ENCODE measurements at regions not wholly inside any gene's neighbourhood (a gene's known extent, or its start where the extent isn't known, plus 50 kb on each side); places are given as distances from the start of the nearest gene placed in this dataset.

- H3K4me3 ChIP-seq (ENCODE audit: low read depth, low read length) = no peak overlapping the region
Observed at GRCh38 chr6:156282087-156282486, 495.1 kb upstream of the ARID1B start.

GRCh38 chr6:156281266-156281665 is 495.9 kb upstream of the ARID1B start:
- DNase-seq = no peak
- Histone ChIP-seq H3K27me3 (replicated peaks) (no peaks in the 10 kb centered on the region), H3K4me3 (ENCODE audit: low read depth, low read length) (no peak overlapping the region), H3K27ac (no peak overlapping the region), H3K36me3 (replicated peaks) (no peaks in the 10 kb centered on the region)
- no peak for TF ChIP-seq CTCF (IDR thresholded peaks at IDR 0.05; ENCODE audit: low read depth, low read length, missing control alignments)
- in situ Hi-C loops (cut with HindIII; ENCODE audit: low pct_ligation_motif_present, low sequenced_read_pairs) = no loop called here

More at GRCh38 chr6:156282087-156282486, 495.1 kb upstream of the ARID1B start:
- Histone ChIP-seq H3K36me3 (replicated peaks) (no peaks in the 10 kb centered on the region), H3K27ac (no peak overlapping the region), H3K27me3 (replicated peaks) (no peaks in the 10 kb centered on the region)
- in situ Hi-C loops (cut with HindIII; ENCODE audit: low pct_ligation_motif_present, low sequenced_read_pairs) = no loop called here
- DNase-seq = no peak
- TF ChIP-seq CTCF (IDR thresholded peaks at IDR 0.05; ENCODE audit: low read depth, low read length, missing control alignments) = no peak

GRCh38 chr6:156280065-156280464 is 497.1 kb upstream of the ARID1B start:
- H3K27me3 ChIP-seq (replicated peaks) = no peaks in the 10 kb centered on the region
- in situ Hi-C loops (cut with HindIII; ENCODE audit: low pct_ligation_motif_present, low sequenced_read_pairs) = no loop called here
- no peak for DNase-seq
- no peak overlapping the region for H3K4me3 ChIP-seq (ENCODE audit: low read depth, low read length)
- TF ChIP-seq CTCF (IDR thresholded peaks at IDR 0.05; ENCODE audit: low read depth, low read length, missing control alignments) = no peak
- no peaks in the 10 kb centered on the region for H3K36me3 ChIP-seq (replicated peaks)
- H3K27ac ChIP-seq = no peak overlapping the region

GRCh38 chr6:156279261-156279969 is 497.8 kb upstream of the ARID1B start:
- TF ChIP-seq CTCF (IDR thresholded peaks at IDR 0.05; ENCODE audit: low read depth, low read length, missing control alignments) = no peak
- Histone ChIP-seq H3K4me3 (ENCODE audit: low read depth, low read length) (no peak overlapping the region), H3K27ac (no peak overlapping the region), H3K36me3 (replicated peaks) (no peaks in the 10 kb centered on the region), H3K27me3 (replicated peaks) (no peaks in the 10 kb centered on the region)
- no peak for DNase-seq
- in situ Hi-C loops (cut with HindIII; ENCODE audit: low pct_ligation_motif_present, low sequenced_read_pairs) = no loop called here

GRCh38 chr6:156273065-156273711 is 504.0 kb upstream of the ARID1B start:
- no peak for TF ChIP-seq CTCF (IDR thresholded peaks at IDR 0.05; ENCODE audit: low read depth, low read length, missing control alignments)
- no peaks in the 10 kb centered on the region for H3K36me3 ChIP-seq (replicated peaks)
- DNase-seq = no peak
- in situ Hi-C loops (cut with HindIII; ENCODE audit: low pct_ligation_motif_present, low sequenced_read_pairs) = no loop called here
- no peak overlapping the region for H3K27ac ChIP-seq
- no peak overlapping the region for H3K4me3 ChIP-seq (ENCODE audit: low read depth, low read length)
- no peaks in the 10 kb centered on the region for H3K27me3 ChIP-seq (replicated peaks)
